GM18511 (cell line): ENCODE measurements at regions not wholly inside any gene's neighbourhood (a gene's known extent, or its start where the extent isn't known, plus 50 kb on each side); places are given as distances from the start of the nearest gene placed in this dataset.

Experiments
- ATAC-seq: cut with Tn5 transposase; IDR thresholded peaks from one replicate; pipeline ENCODE4 v1.9.1; 2021; ENCODE audit warnings: mild to moderate bottlenecking, moderate library complexity; ENCODE audit not compliant: unreplicated experiment

- no peak for ATAC-seq
Observed at GRCh38 chr4:74878323-74878722, 54.6 kb upstream of the PARM1 start.

DNA sequence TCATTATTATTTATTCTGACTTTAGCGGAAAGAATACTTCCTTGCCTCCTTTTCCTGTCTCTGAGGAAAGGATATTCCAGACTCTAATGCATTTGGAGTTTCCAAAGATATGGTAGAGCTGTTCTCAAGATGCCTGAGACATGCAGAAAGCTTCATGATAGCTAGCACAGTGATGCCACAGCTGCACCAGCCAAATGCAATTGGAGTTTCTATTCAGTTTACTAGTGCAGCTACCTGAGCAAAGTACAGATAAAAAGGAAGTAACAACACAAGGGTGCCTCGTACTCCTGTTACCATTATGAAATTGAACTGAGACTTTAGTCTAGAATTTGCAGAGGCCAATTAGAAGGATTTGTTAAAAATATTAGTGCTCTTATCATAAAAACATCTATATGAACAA, 57.5 kb upstream of the PARM1 start:
- ATAC-seq: no peak

DNA sequence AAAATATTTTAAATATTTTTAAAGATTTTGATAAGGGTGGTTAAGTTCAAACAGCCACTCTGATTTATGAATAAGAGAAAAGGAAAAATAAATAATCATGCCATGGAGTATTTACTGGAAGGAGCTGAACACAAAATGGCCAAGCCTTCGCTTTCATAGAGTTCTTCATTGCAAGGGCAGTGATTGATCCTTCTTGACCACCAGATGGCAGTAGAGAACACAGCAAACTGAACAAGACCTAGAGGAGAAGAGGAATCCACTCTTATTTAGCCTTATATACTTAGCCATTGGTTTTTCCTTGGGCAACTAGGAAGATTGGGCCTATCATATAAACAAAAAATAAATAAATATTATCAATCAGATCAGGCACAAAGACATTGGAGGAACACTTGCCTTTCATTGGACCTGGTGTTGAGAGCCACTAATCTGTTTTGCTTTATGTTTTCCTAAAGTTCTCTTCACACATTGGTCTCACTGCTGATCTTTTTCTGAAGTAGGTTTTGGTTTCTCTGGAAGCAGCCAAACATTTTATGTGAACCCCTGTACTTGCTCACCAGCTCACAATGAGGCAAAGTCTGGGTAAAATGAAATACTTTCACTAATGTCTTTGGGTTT, 58.1 kb upstream of the PARM1 start:
- peak; percentile 57 for ATAC-seq

DNA sequence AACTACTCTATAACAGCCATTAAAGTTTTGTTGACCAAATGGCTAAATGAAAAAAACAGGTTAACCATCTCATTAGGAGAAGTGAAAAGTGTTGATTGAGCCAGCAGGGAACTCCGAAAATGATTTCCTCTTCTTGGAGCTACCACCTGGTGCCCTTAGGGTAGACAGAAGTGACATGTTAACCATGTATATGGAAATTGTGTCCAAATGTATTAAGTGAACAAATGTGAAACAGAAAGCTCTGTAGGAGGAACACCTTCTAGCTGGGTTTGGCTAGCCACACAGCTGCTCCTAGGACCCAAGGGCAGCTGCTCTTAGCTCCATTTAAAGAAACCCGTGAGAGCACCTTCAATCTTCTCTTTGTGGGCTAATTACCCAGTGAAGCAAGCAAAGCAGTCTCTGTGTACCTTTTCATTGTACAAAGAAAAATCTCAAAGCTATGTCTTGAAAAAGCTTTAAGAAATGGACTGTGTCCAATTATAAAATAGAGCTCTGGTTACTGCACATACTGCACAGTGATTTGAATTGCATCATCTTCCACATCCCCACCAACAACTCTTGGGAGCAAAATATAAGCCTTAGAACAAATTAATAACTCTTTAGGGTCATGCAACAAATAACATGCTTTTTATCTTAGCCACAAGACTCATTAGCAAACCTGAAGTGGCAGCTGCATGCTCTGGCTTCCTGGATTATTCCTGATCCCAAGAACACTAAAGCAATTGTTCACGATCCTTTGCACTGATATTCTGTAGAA, 59.2 kb upstream of the PARM1 start:
- ATAC-seq: peak; percentile 93

DNA sequence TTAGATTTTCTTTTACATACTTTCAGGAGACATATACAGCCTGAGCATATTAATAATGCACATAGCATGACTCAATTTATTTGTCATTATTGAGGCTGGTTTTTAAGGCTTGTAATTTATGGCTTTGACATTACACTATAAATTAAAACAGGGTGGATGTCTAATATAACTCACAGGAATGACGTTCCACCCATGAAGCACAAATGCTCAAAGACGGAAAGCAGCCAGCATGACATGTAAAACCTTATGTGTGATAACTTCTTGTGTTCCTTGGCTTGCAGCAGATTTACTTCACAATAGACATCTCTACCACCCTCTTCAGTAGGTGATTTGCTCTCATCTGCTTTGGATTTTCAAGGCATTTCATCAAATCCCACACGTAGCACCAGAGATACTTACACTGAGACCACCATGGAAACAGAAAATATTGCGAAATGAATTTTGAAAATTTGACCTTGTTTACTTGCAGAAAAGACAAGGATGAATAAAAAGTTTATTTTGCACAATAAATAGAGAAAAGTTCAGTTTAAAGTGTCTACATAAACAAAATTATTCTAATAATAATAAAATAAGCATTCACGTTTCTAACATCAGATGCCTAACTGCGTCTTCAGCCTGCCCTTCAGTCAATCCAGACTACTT, 64.7 kb upstream of the BTC start:
- ATAC-seq: no peak

- no peak for ATAC-seq
Observed at GRCh38 chr4:74855879-74856278, 61.6 kb upstream of the BTC start.

GRCh38 chr4:74848774-74849173, 54.5 kb upstream of the BTC start:
- ATAC-seq: no peak

DNA sequence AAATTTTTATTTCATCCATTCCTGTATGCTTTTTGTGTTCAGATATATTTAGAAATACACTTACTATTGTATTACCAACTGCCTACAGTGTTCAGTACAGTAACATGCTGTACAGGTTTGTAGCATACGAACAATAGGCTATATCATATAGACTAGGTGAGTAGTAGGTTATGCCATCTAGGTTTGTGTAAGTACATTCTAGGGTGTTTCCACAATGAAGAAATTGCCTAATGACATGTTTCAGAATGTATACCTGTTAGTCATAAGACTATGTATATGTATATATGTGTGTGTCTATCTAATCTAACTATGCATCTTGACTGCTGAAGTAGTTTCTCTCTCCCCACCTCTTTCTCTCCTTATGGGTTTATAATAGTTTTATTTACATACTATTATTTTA, 51.5 kb upstream of the BTC start:
- no peak for ATAC-seq
